H1 (cell line): ENCODE measurements at regions not wholly inside any gene's neighbourhood (a gene's known extent, or its start where the extent isn't known, plus 50 kb on each side); places are given as distances from the start of the nearest gene placed in this dataset.

Experiments used
- CTCF ChIA-PET: fragments of 300-600 bp; sonication (Branson Sonifier 250); formaldehyde crosslinking; loops from one replicate; lab custom pipeline; 2021; ENCODE audit not compliant: partially characterized antibody; lab: Charles Lee
- POLR2A ChIA-PET: fragments of 300-600 bp; sonication (Branson Sonifier 250); formaldehyde crosslinking; loops from one replicate; lab custom pipeline; 2021; ENCODE audit warnings: inconsistent platforms; ENCODE audit not compliant: partially characterized antibody; lab: Charles Lee
- DNase-seq, 2 experiments: peaks; one replicate each; pipeline versions ENCODE4 v3.0.0 to v3.0.0-alpha.2; 2010 to 2022; ENCODE audit warnings: low spot score in 2 of 2, low read depth in 1 of 2, mixed read lengths in 1 of 2
- FAIRE-seq: peaks from 2 replicates; lab custom pipeline; 2011; peaks lifted over from hg19 to GRCh38; lab: Jason Lieb, UNC
- H2AFZ ChIP-seq: 2 replicates; pipeline ENCODE4 v1.8.1; 2012; ENCODE audit warnings: low read length, inconsistent platforms
- H2AK5ac ChIP-seq: 2 replicates; pipeline ENCODE4 v1.6.1; 2013; ENCODE audit warnings: low read depth, low read length
- H2BK120ac ChIP-seq: replicated peaks from 2 replicates; pipeline ENCODE3; 2013; ENCODE audit warnings: low read depth, low read length, inconsistent platforms
- H2BK12ac ChIP-seq: 2 replicates; pipeline ENCODE4 v1.6.1; 2013; ENCODE audit warnings: low read depth, low read length
- H2BK15ac ChIP-seq: 2 replicates; pipeline ENCODE4 v1.6.1; 2013; ENCODE audit warnings: low read length
- H2BK20ac ChIP-seq: 2 replicates; pipeline ENCODE4 v1.6.1; 2013; ENCODE audit warnings: low read length
- H2BK5ac ChIP-seq: 2 replicates; pipeline ENCODE4 v1.6.1; 2013; ENCODE audit warnings: low read depth, low read length
- H3K14ac ChIP-seq: 2 replicates; pipeline ENCODE4 v1.6.1; 2013; ENCODE audit warnings: inconsistent platforms; ENCODE audit not compliant: insufficient read length
- H3K18ac ChIP-seq: 2 replicates; pipeline ENCODE4 v1.6.1; 2013; ENCODE audit warnings: low read length; ENCODE audit errors: extremely low read depth
- H3K23ac ChIP-seq: 2 replicates; pipeline ENCODE4 v1.6.1; 2013; ENCODE audit warnings: inconsistent platforms; ENCODE audit not compliant: insufficient read length
- H3K23me2 ChIP-seq: 2 replicates; pipeline ENCODE4 v1.6.1; 2013; ENCODE audit warnings: low read depth, low read length
- H3K27ac ChIP-seq: 2 replicates; pipeline ENCODE4 v1.6.1; 2011; ENCODE audit warnings: low read depth, low read length, inconsistent platforms
- H3K27me3 ChIP-seq, 4 experiments: replicated peaks in 1 of 4; 1 replicate in 1 of 4; 2 replicates in 3 of 4; pipeline versions ENCODE4 v1.6.1 to v1.8.1; 2011 to 2013; ENCODE audit warnings: low read length in 3 of 4, mild to moderate bottlenecking in 3 of 4, inconsistent platforms in 2 of 4, mixed read lengths in 2 of 4, moderate library complexity in 1 of 4; ENCODE audit not compliant: control insufficient read depth in 3 of 4, insufficient read depth in 3 of 4; ENCODE audit errors: extremely low read depth in 1 of 4
- H3K36me3 ChIP-seq, 4 experiments: 2 replicates each; pipeline versions ENCODE4 v1.6.1 to v1.8.1; 2011 to 2013; ENCODE audit warnings: mild to moderate bottlenecking in 4 of 4, low read length in 3 of 4, moderate library complexity in 2 of 4, control low read depth in 1 of 4, inconsistent platforms in 1 of 4; ENCODE audit not compliant: insufficient read depth in 4 of 4, control insufficient read depth in 2 of 4
- H3K4ac ChIP-seq: replicated peaks from 2 replicates; pipeline ENCODE3; 2013; ENCODE audit warnings: low read length, low read depth, mixed read lengths, inconsistent platforms; ENCODE audit not compliant: insufficient read length
- H3K4me1 ChIP-seq, 4 experiments: replicated peaks in 1 of 4; 1 replicate in 1 of 4; 2 replicates in 3 of 4; pipeline versions ENCODE4 v1.6.1 to v1.8.1; 2011 to 2013; ENCODE audit warnings: low read length in 3 of 4, inconsistent platforms in 2 of 4, mixed read lengths in 1 of 4; ENCODE audit not compliant: insufficient read depth in 4 of 4, control insufficient read depth in 3 of 4
- H3K4me2 ChIP-seq, 2 experiments: 2 replicates each; pipeline versions ENCODE4 v1.6.1 to v1.8.1; 2011 to 2013; ENCODE audit warnings: low read depth in 2 of 2, low read length in 2 of 2, control low read depth in 1 of 2, inconsistent platforms in 1 of 2, mild to moderate bottlenecking in 1 of 2; ENCODE audit not compliant: insufficient read depth in 1 of 2
- H3K4me3 ChIP-seq, 4 experiments: fragments of 200-600, 300-600 bp in 1 of 4; sonication (generic), shearing (Covaris generic), sonication (Bioruptor Twin) in 1 of 4; 2 replicates each; pipeline versions ENCODE4 v1.5.1 to v1.8.1; 2011 to 2016; ENCODE audit warnings: low read length in 4 of 4, low read depth in 3 of 4, control low read depth in 2 of 4, inconsistent platforms in 2 of 4, mild to moderate bottlenecking in 2 of 4, mixed read lengths in 1 of 4, moderate library complexity in 1 of 4; ENCODE audit not compliant: insufficient read depth in 2 of 4; ENCODE audit errors: extremely low read depth in 1 of 4
- H3K56ac ChIP-seq: replicated peaks from 2 replicates; pipeline ENCODE3; 2013; ENCODE audit warnings: low read depth, mild to moderate bottlenecking, mixed read lengths, low read length, inconsistent platforms; ENCODE audit not compliant: insufficient read length
- H3K79me1 ChIP-seq: 2 replicates; pipeline ENCODE4 v1.6.1; 2013; ENCODE audit warnings: low read depth, low read length, control low read depth
- H3K79me2 ChIP-seq, 2 experiments: 2 replicates each; pipeline versions ENCODE4 v1.6.1 to v1.8.1; 2012 to 2013; ENCODE audit warnings: low read length in 2 of 2, mild to moderate bottlenecking in 2 of 2, inconsistent platforms in 1 of 2; ENCODE audit not compliant: insufficient read depth in 2 of 2, control insufficient read depth in 1 of 2
- H3K9ac ChIP-seq, 4 experiments: replicated peaks in 1 of 4; 1 replicate in 1 of 4; 2 replicates in 3 of 4; pipeline versions ENCODE4 v1.6.1 to v1.8.1; 2011 to 2013; ENCODE audit warnings: low read depth in 3 of 4, low read length in 3 of 4, control low read depth in 2 of 4, mild to moderate bottlenecking in 2 of 4, moderate library complexity in 2 of 4, inconsistent platforms in 1 of 4; ENCODE audit errors: extremely low read depth in 1 of 4
- H3K9me3 ChIP-seq, 2 experiments: 2 replicates each; pipeline versions ENCODE4 v1.6.1 to v1.8.1; 2012 to 2013; ENCODE audit warnings: mild to moderate bottlenecking in 2 of 2, moderate library complexity in 2 of 2, control low read depth in 1 of 2, inconsistent platforms in 1 of 2, low read depth in 1 of 2, low read length in 1 of 2, mixed read lengths in 1 of 2; ENCODE audit not compliant: insufficient read depth in 2 of 2
- H4K20me1 ChIP-seq, 2 experiments: replicated peaks in 1 of 2; 2 replicates each; pipeline versions ENCODE3 to v1.8.1; 2011 to 2013; ENCODE audit warnings: inconsistent platforms in 2 of 2, low read length in 2 of 2, mild to moderate bottlenecking in 1 of 2; ENCODE audit not compliant: insufficient read depth in 2 of 2, control insufficient read depth in 1 of 2
- H4K5ac ChIP-seq: 2 replicates; pipeline ENCODE4 v1.6.1; 2013; ENCODE audit warnings: low read length, low read depth, mixed read lengths, inconsistent platforms; ENCODE audit not compliant: insufficient read length
- H4K8ac ChIP-seq: 2 replicates; pipeline ENCODE4 v1.8.0; 2013; ENCODE audit warnings: mild to moderate bottlenecking, moderate library complexity, low read length, inconsistent platforms; ENCODE audit not compliant: insufficient read depth; ENCODE audit errors: extremely low read depth
- H4K91ac ChIP-seq: replicated peaks from 2 replicates; pipeline ENCODE3; 2013; ENCODE audit warnings: low read length, mixed read lengths, inconsistent platforms; ENCODE audit not compliant: insufficient read length
- EP300 ChIP-seq, 2 experiments: IDR thresholded peaks; 1 replicate in 1 of 2; 2 replicates in 1 of 2; pipeline ENCODE4 v1.6.1; 2011 to 2012; ENCODE audit warnings: low read depth in 2 of 2, low read length in 2 of 2, mild to moderate bottlenecking in 2 of 2, borderline replicate concordance in 1 of 2, inconsistent platforms in 1 of 2, moderate library complexity in 1 of 2
- MAFK ChIP-seq: IDR thresholded peaks from 2 replicates; pipeline ENCODE4 v1.6.1; 2012; ENCODE audit warnings: low read depth, mild to moderate bottlenecking, improper control_type of control experiment, low read length

GRCh38 chr4:99710020-99710419, 52.4 kb upstream of the C4orf54 start:
- no peak overlapping the region for H2BK120ac ChIP-seq
- no peak overlapping the region for H3K14ac ChIP-seq
- no peak for DNase-seq
- H3K36me3 ChIP-seq: no peaks in the 10 kb centered on the region
- no peaks in the 10 kb centered on the region; the same call in 1 of the 2 replicates for H3K23me2 ChIP-seq
- no peak overlapping the region for H3K4ac ChIP-seq
- H3K18ac ChIP-seq: no peak overlapping the region
- H3K23ac ChIP-seq: no peak overlapping the region
- no peaks in the 10 kb centered on the region for H3K4me1 ChIP-seq
- no peak overlapping the region for H3K4me2 ChIP-seq
- no peak overlapping the region for H3K56ac ChIP-seq
- no peak overlapping the region for H2BK15ac ChIP-seq
- H3K27ac ChIP-seq: no peak overlapping the region
- H4K8ac ChIP-seq: no peak overlapping the region
- no peak overlapping the region for H3K4me3 ChIP-seq
- H2BK12ac ChIP-seq: no peak overlapping the region
- H3K79me1 ChIP-seq: no peaks in the 10 kb centered on the region
- no peaks in the 10 kb centered on the region for H3K27me3 ChIP-seq
- no peak overlapping the region for H4K5ac ChIP-seq
- CTCF ChIA-PET: interaction anchor here (1.6 kb wide), 1 partner anchor 14 kb away, joined by 5 read pairs; no protein-coding TSS in a partner anchor
- H2AFZ ChIP-seq: no peak overlapping the region
- no peak overlapping the region for H2BK20ac ChIP-seq
- TF ChIP-seq EP300 (IDR thresholded peaks at IDR 0.05; ENCODE audit: borderline replicate concordance in 1 of 2, low read depth in 2 of 2, low read length in 2 of 2) (no peak), MAFK (peak; percentile 67; the same call in 1 of the 2 replicates)
- POLR2A ChIA-PET: no interaction called here
- H4K20me1 ChIP-seq: no peaks in the 10 kb centered on the region
- no peaks in the 10 kb centered on the region for H3K79me2 ChIP-seq
- H2AK5ac ChIP-seq: no peak overlapping the region
- H4K91ac ChIP-seq: no peak overlapping the region
- H2BK5ac ChIP-seq: no peak overlapping the region
- no peaks in the 10 kb centered on the region for H3K9me3 ChIP-seq
- FAIRE-seq: no peak
- no peak overlapping the region for H3K9ac ChIP-seq
